ENCODE measurements at regions not wholly inside any gene's neighbourhood (a gene's known extent, or its start where the extent isn't known, plus 50 kb on each side); places are given as distances from the start of the nearest gene placed in this dataset.

- TF ChIP-seq ZBTB43 (CRISPR knock-in tag; IDR thresholded peaks at IDR 0.05) = no peak
- TF ChIP-seq STAT6 (CRISPR knock-in tag; conservative IDR thresholded peaks at IDR 0.05; ENCODE audit: low read depth) = no peak
- no peak for TF ChIP-seq AFF4 (CRISPR knock-in tag; IDR thresholded peaks at IDR 0.05; ENCODE audit: borderline replicate concordance)
- TF ChIP-seq GTF2I (CRISPR knock-in tag; conservative IDR thresholded peaks at IDR 0.05) = no peak
- no peak for TF ChIP-seq KAT7 (CRISPR knock-in tag; IDR thresholded peaks at IDR 0.05; ENCODE audit: borderline replicate concordance)
- no peak for TF ChIP-seq PRDM15 (CRISPR knock-in tag; IDR thresholded peaks at IDR 0.05)
- no peak for TF ChIP-seq CTCF (IDR thresholded peaks at IDR 0.05)
These were observed 1872.7 kb downstream of the OLFM4 start (continued) for GRCh38 chr13:54901316-54901715.

GRCh38 chr13:54912367-54912766 is 1883.8 kb downstream of the OLFM4 start:
- Mint-ChIP-seq H3K4me3 (no peak overlapping the region), H3K9me3 (peaks cover 25% of the 10 kb centered on the region), H3K27ac (no peak overlapping the region), H3K36me3 (0 out of 2 replicates have a peak, but pooled peaks cover 3% of the 10 kb centered on the region), H3K27me3 (ENCODE audit: low read depth) (no peaks in the 10 kb centered on the region; the same call in 1 of the 2 replicates), H3K4me1 (no peaks in the 10 kb centered on the region)
- DNase-seq (ENCODE audit: low spot score) (no peak), ATAC-seq (no peak)
- ChIA-PET POLR2A (interaction anchor here (0.5 kb wide), 1 partner anchor 40 kb away, joined by 3 read pairs; no protein-coding TSS in a partner anchor), CTCF (interaction anchor here (0.6 kb wide), 1 partner anchor 336 kb away, joined by 4 read pairs; no protein-coding TSS in a partner anchor)
- TF ChIP-seq GTF2I (CRISPR knock-in tag; conservative IDR thresholded peaks at IDR 0.05) (no peak), FOXP4 (CRISPR knock-in tag; IDR thresholded peaks at IDR 0.05) (no peak), ZNF219 (CRISPR knock-in tag; IDR thresholded peaks at IDR 0.05; ENCODE audit: borderline replicate concordance) (no peak), AR (CRISPR knock-in tag; IDR thresholded peaks at IDR 0.05) (no peak), GABPB1 (CRISPR knock-in tag; IDR thresholded peaks at IDR 0.05) (no peak), FOXP1 (CRISPR knock-in tag; IDR thresholded peaks at IDR 0.05; ENCODE audit: borderline replicate concordance) (no peak), GRHL2 (CRISPR knock-in tag; IDR thresholded peaks at IDR 0.05; ENCODE audit: insufficient replicate concordance, severe bottlenecking) (no peak), USF2 (CRISPR knock-in tag; IDR thresholded peaks at IDR 0.05) (no peak)
